HepG2 (cell line): ENCODE measurements at regions not wholly inside any gene's neighbourhood (a gene's known extent, or its start where the extent isn't known, plus 50 kb on each side); places are given as distances from the start of the nearest gene placed in this dataset.

Source experiments
- ATAC-seq: fragments of 200-7000 bp; cut with Tn5 transposase; 3 replicates; pipeline ENCODE4 v1.9.1; 2020; ENCODE audit warnings: mild to moderate bottlenecking, moderate library complexity
- BruUV-seq: library from RNA; stranded (reverse); fragments of 400-500 nt; replicated peaks from 2 replicates; lab custom pipeline; 2021; lab: Mats Ljungman, UMichigan
- CTCF ChIA-PET: fragments of 300-600 bp; formaldehyde crosslinking; extraction: SDS; loops from one replicate; lab custom pipeline; 2021; ENCODE audit warnings: low total read pairs, inconsistent platforms, low intra/inter-chr PET ratio; lab: Yijun Ruan, JAX
- POLR2A ChIA-PET: fragments of 350-600 bp; sonication (Branson Sonifier 250); formaldehyde crosslinking; loops from one replicate; lab custom pipeline; 2020; ENCODE audit warnings: antibody characterized with exemption, inconsistent platforms; lab: Yijun Ruan, JAX
- DNase-seq: peaks from one replicate; pipeline ENCODE4 v3.0.0-alpha.2; 2015; ENCODE audit warnings: low spot score
- FAIRE-seq: peaks from 3 replicates; lab custom pipeline; 2011; peaks lifted over from hg19 to GRCh38; lab: Jason Lieb, UNC
- H2AFZ ChIP-seq: one replicate; pipeline ENCODE4 v1.6.1; 2011; ENCODE audit warnings: low read length, inconsistent platforms
- H3K27ac ChIP-seq: fragments of 300-600 bp; 3 replicates; pipeline ENCODE4 v1.8.0; 2011; ENCODE audit warnings: mixed run types, mild to moderate bottlenecking, mixed read lengths, low read length, inconsistent platforms; ENCODE audit not compliant: insufficient read depth; ENCODE audit errors: extremely low read length
- H3K27me3 ChIP-seq, 2 experiments: fragments of 200-600 bp in 1 of 2; 2 replicates in 1 of 2; 3 replicates in 1 of 2; pipeline versions ENCODE4 v1.6.0 to v1.8.0; 2011; ENCODE audit warnings: low read length in 2 of 2, mild to moderate bottlenecking in 2 of 2, moderate library complexity in 2 of 2, inconsistent platforms in 1 of 2; ENCODE audit not compliant: insufficient read depth in 2 of 2, control insufficient read depth in 1 of 2
- H3K36me3 ChIP-seq, 2 experiments: fragments of 200-600 bp in 1 of 2; replicated peaks in 1 of 2; 2 replicates in 1 of 2; 3 replicates in 1 of 2; pipeline versions ENCODE4 v1.5.1 to v1.8.0; 2011; ENCODE audit warnings: low read length in 2 of 2, inconsistent platforms in 1 of 2; ENCODE audit not compliant: insufficient read depth in 2 of 2, control insufficient read depth in 1 of 2
- H3K4me1 ChIP-seq: 2 replicates; pipeline ENCODE4 v1.5.1; 2012; ENCODE audit warnings: low read length, inconsistent platforms; ENCODE audit not compliant: insufficient read depth
- H3K4me2 ChIP-seq: 2 replicates; pipeline ENCODE4 v1.6.0; 2011; ENCODE audit warnings: low read depth, low read length, inconsistent platforms
- H3K4me3 ChIP-seq, 3 experiments: fragments of 200-600 bp in 1 of 3; sonication (generic), shearing (Covaris generic) in 1 of 3; replicated peaks in 1 of 3; 2 replicates each; pipeline ENCODE4 v1.5.1; 2011 to 2016; ENCODE audit warnings: low read length in 3 of 3, inconsistent platforms in 2 of 3, low read depth in 2 of 3, mild to moderate bottlenecking in 2 of 3, control low read depth in 1 of 3, mixed read lengths in 1 of 3; ENCODE audit not compliant: insufficient read depth in 1 of 3
- H3K79me2 ChIP-seq: one replicate; pipeline ENCODE4 v1.6.1; 2011; ENCODE audit warnings: low read length, inconsistent platforms; ENCODE audit not compliant: insufficient read depth
- H3K9ac ChIP-seq: 2 replicates; pipeline ENCODE4 v1.6.0; 2011; ENCODE audit warnings: mild to moderate bottlenecking, low read depth, low read length, inconsistent platforms; ENCODE audit not compliant: insufficient read depth
- H3K9me3 ChIP-seq: 2 replicates; pipeline ENCODE4 v1.5.1; 2012; ENCODE audit warnings: mild to moderate bottlenecking, low read length
- H4K20me1 ChIP-seq: 2 replicates; pipeline ENCODE4 v1.6.0; 2011; ENCODE audit warnings: inconsistent platforms, mild to moderate bottlenecking, low read length, moderate library complexity; ENCODE audit not compliant: insufficient read depth
- EP300 ChIP-seq, 3 experiments: sonication (generic) in 1 of 3; formaldehyde crosslinking in 1 of 3; IDR thresholded peaks; 2 replicates each; pipeline versions ENCODE4 v1.5.1 to v1.6.1; 2011 to 2020; ENCODE audit warnings: low read depth in 2 of 3, low read length in 2 of 3, borderline replicate concordance in 1 of 3, improper control_type of control experiment in 1 of 3, mild to moderate bottlenecking in 1 of 3, missing genetic modification reagents in 1 of 3, moderate library complexity in 1 of 3
- FOSL2 ChIP-seq: sonication (generic); formaldehyde crosslinking; IDR thresholded peaks from 2 replicates; pipeline ENCODE4 v1.4.0; 2020; ENCODE audit warnings: missing genetic modification reagents
- KMT2A ChIP-seq: sonication (generic); formaldehyde crosslinking; IDR thresholded peaks from 2 replicates; pipeline ENCODE4 v1.4.0; 2020; ENCODE audit warnings: missing genetic modification reagents
- RARG ChIP-seq: sonication (generic); formaldehyde crosslinking; IDR thresholded peaks from 2 replicates; pipeline ENCODE4 v1.4.0; 2020; ENCODE audit warnings: low read depth, mild to moderate bottlenecking, missing genetic modification reagents
- SATB2 ChIP-seq: sonication (generic); formaldehyde crosslinking; IDR thresholded peaks from 2 replicates; pipeline ENCODE4 v1.5.0; 2020; ENCODE audit warnings: missing genetic modification reagents
- YEATS4 ChIP-seq: sonication (generic); formaldehyde crosslinking; IDR thresholded peaks from 2 replicates; pipeline ENCODE4 v1.4.0; 2020; ENCODE audit warnings: missing genetic modification reagents, borderline replicate concordance
- ZNF44 ChIP-seq: sonication (generic); formaldehyde crosslinking; IDR thresholded peaks from 2 replicates; pipeline ENCODE4 v1.5.1; 2020; ENCODE audit warnings: mild to moderate bottlenecking, missing genetic modification reagents
- ZNF646 ChIP-seq: sonication (generic); formaldehyde crosslinking; IDR thresholded peaks from 2 replicates; pipeline ENCODE4 v1.9.0; 2021; ENCODE audit warnings: mild to moderate bottlenecking, missing genetic modification reagents
- WGBS: methylation state at CpG from one replicate; pipeline ENCODE4 v1.1.6; 2017; ENCODE audit warnings: low lambda C conversion rate; 5-methylcytosine and 5-hydroxymethylcytosine counted together
- in situ Hi-C: cut with HindIII; loops from 2 replicates; pipeline ENCODE4 v1.10.0; 2017; ENCODE audit warnings: low pct_unique_long_range_greater_than_20kb; ENCODE audit not compliant: extremely low pct_ligation_motif_present
- intact Hi-C: fragments of 100-400 bp; cut with micrococcal nuclease; formaldehyde crosslinking; loops from one replicate; pipeline ENCODE4 v1.10.0; 2022; ENCODE audit not compliant: unreplicated experiment
- TF ChIP-seq, protein P1 (sequence below): sonication (generic); formaldehyde crosslinking; IDR thresholded peaks from 2 replicates; pipeline ENCODE4 v1.5.1; 2020; ENCODE audit warnings: missing genetic modification reagents, mild to moderate bottlenecking, borderline replicate concordance
- TF ChIP-seq, protein P2 (sequence below): sonication (generic); formaldehyde crosslinking; IDR thresholded peaks from 2 replicates; pipeline ENCODE4 v1.4.0; 2020; ENCODE audit warnings: missing genetic modification reagents

- POLR2A ChIA-PET: no interaction called here
- BruUV-seq: no TSS peak
- no peak overlapping the region for H2AFZ ChIP-seq
Measured at GRCh38 chr16:87185983-87186382, 131.2 kb downstream of the C16orf95 start.

DNA sequence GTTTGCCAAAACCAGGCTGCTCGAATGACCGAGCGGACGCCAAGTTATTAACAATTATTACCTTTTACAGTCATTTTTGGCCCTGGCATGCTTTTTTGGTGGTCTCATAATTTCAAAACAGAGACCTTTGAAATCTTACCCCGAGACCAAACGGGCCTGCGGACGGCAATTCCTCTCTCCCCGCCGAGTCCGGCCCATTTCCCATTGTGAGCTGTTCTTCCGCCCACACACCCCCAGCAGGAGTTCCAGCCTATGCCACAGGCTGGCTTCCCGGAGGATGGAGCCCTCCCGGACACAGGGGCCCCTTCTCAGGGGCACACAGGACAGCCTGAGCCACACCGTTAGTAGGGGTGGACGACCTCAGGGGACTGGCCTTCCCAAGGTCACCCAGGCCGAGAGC is 130.7 kb downstream of the C16orf95 start:
- Histone ChIP-seq H3K4me2 (no peak overlapping the region), H3K27ac (no peak overlapping the region), H3K9ac (no peak overlapping the region), H3K4me1 (no peaks in the 10 kb centered on the region), H4K20me1 (no peaks in the 10 kb centered on the region), H3K36me3 (no peaks in the 10 kb centered on the region), H3K27me3 (peaks cover 0 to 17% of the 10 kb centered on the region in 2 experiments; a peak in 2 of 5 replicates), H3K4me3 (no peak overlapping the region), H3K79me2 (no peaks in the 10 kb centered on the region), H2AFZ (no peak overlapping the region), H3K9me3 (peaks cover 23% of the 10 kb centered on the region)
- FAIRE-seq: no peak
- in situ Hi-C loops: no loop called here
- POLR2A ChIA-PET: no interaction called here
- BruUV-seq: no TSS peak
- no peak for DNase-seq
- no peak for ATAC-seq
- CTCF ChIA-PET: no interaction called here
- intact Hi-C loops: no loop called here
- 67% methylated on average over 16 of the region's 17 CpGs for WGBS
- TF ChIP-seq ZNF646 (CRISPR knock-in tag): no peak
- no peak for TF ChIP-seq FOSL2 (CRISPR knock-in tag)
- no peak for TF ChIP-seq YEATS4
- no peak for TF ChIP-seq EP300 (IDR thresholded peaks at IDR 0.05; ENCODE audit: low read depth in 2 of 2, low read length in 2 of 2)
- no peak for TF ChIP-seq EP300 (CRISPR knock-in tag; IDR thresholded peaks at IDR 0.05; ENCODE audit: borderline replicate concordance)

More at GRCh38 chr16:87185983-87186382, 131.2 kb downstream of the C16orf95 start:
- no peak overlapping the region for H3K27ac ChIP-seq
- H3K36me3 ChIP-seq: no peaks in the 10 kb centered on the region
- intact Hi-C loops (no loop called here), in situ Hi-C loops (no loop called here)
- no peaks in the 10 kb centered on the region for H4K20me1 ChIP-seq
- no peak overlapping the region for H3K4me2 ChIP-seq
- H3K9me3 ChIP-seq: peaks cover 23% of the 10 kb centered on the region
- no peak for FAIRE-seq
- CTCF ChIA-PET: interaction anchor here (0.9 kb wide), 1 partner anchor 93 kb away, joined by 3 read pairs; no protein-coding TSS in a partner anchor
- H3K79me2 ChIP-seq: no peaks in the 10 kb centered on the region
- 57% methylated on average over 19 of the region's 19 CpGs for WGBS
- peaks cover 0 to 17% of the 10 kb centered on the region in 2 experiments; a peak in 2 of 5 replicates for H3K27me3 ChIP-seq
- DNase-seq: no peak
- no peaks in the 10 kb centered on the region for H3K4me1 ChIP-seq
- ATAC-seq: no peak
- no peak overlapping the region for H3K9ac ChIP-seq
- H3K4me3 ChIP-seq: no peak overlapping the region
- TF ChIP-seq KMT2A (CRISPR knock-in tag): no peak
- no peak for TF ChIP-seq SATB2 (CRISPR knock-in tag)
- TF ChIP-seq, protein P1, sequence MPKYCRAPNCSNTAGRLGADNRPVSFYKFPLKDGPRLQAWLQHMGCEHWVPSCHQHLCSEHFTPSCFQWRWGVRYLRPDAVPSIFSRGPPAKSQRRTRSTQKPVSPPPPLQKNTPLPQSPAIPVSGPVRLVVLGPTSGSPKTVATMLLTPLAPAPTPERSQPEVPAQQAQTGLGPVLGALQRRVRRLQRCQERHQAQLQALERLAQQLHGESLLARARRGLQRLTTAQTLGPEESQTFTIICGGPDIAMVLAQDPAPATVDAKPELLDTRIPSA (CRISPR knock-in tag): no peak
- no peak for TF ChIP-seq RARG (CRISPR knock-in tag)
- TF ChIP-seq, protein P2, sequence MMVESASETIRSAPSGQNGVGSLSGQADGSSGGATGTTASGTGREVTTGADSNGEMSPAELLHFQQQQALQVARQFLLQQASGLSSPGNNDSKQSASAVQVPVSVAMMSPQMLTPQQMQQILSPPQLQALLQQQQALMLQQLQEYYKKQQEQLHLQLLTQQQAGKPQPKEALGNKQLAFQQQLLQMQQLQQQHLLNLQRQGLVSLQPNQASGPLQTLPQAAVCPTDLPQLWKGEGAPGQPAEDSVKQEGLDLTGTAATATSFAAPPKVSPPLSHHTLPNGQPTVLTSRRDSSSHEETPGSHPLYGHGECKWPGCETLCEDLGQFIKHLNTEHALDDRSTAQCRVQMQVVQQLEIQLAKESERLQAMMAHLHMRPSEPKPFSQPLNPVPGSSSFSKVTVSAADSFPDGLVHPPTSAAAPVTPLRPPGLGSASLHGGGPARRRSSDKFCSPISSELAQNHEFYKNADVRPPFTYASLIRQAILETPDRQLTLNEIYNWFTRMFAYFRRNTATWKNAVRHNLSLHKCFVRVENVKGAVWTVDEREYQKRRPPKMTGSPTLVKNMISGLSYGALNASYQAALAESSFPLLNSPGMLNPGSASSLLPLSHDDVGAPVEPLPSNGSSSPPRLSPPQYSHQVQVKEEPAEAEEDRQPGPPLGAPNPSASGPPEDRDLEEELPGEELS (CRISPR knock-in tag): no peak
- TF ChIP-seq ZNF44: no peak
